ENCODE measurements at regions not wholly inside any gene's neighbourhood (a gene's known extent, or its start where the extent isn't known, plus 50 kb on each side); places are given as distances from the start of the nearest gene placed in this dataset.

DNA sequence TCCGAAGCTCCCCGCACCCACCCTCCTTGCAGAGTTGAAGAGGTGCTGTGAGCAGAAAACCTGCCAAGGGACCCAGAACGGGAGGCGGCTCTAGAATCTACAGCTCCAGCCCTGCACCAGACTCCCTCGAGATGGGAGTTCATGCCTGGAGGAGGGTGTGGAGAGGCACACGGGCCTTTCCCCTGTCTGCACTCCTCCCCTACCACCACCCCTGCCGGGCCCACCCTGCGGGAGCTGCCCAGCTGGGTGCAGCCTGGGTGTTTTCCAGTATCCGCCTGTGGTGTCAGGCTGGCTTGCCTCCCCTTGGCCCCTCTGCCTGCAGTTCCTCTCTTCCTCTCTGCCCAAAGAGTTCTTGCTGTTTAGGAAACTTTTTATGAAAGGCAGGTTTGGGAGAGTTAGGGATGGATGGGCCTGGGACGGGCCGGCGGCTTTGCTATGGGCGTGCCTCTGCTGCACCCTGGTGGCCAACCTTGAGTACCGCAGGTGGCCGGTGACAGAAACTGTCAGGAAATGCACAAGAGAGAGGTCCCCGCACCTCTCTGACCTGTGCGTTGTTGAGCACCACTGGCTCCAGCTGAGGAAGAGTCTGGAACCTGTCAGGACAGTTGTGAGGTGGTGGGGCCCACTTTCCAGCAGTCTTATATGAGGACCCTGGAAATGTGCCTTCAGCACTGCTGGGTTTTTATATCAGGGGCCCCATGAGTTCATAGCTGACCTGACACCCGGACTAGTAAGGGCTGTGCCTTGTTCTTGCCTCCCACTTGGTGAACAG lies 354.1 kb downstream of the SEC14L1 start:
- peak; percentile 88 for DNase-seq (ENCODE audit: low spot score)
- in situ Hi-C loops (cut with MboI; ENCODE audit: low pct_unique_long_range_greater_than_20kb, low sequenced_read_pairs, unreplicated experiment), result loop anchor here (10.0 kb wide), 2 partner anchors 70 to 170 kb away; no protein-coding TSS in a partner anchor
- TF ChIP-seq, protein P1, sequence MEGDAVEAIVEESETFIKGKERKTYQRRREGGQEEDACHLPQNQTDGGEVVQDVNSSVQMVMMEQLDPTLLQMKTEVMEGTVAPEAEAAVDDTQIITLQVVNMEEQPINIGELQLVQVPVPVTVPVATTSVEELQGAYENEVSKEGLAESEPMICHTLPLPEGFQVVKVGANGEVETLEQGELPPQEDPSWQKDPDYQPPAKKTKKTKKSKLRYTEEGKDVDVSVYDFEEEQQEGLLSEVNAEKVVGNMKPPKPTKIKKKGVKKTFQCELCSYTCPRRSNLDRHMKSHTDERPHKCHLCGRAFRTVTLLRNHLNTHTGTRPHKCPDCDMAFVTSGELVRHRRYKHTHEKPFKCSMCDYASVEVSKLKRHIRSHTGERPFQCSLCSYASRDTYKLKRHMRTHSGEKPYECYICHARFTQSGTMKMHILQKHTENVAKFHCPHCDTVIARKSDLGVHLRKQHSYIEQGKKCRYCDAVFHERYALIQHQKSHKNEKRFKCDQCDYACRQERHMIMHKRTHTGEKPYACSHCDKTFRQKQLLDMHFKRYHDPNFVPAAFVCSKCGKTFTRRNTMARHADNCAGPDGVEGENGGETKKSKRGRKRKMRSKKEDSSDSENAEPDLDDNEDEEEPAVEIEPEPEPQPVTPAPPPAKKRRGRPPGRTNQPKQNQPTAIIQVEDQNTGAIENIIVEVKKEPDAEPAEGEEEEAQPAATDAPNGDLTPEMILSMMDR (IDR thresholded peaks at IDR 0.05; ENCODE audit: extremely low read depth, insufficient read depth, missing control alignments), result peak; percentile 87

DNA sequence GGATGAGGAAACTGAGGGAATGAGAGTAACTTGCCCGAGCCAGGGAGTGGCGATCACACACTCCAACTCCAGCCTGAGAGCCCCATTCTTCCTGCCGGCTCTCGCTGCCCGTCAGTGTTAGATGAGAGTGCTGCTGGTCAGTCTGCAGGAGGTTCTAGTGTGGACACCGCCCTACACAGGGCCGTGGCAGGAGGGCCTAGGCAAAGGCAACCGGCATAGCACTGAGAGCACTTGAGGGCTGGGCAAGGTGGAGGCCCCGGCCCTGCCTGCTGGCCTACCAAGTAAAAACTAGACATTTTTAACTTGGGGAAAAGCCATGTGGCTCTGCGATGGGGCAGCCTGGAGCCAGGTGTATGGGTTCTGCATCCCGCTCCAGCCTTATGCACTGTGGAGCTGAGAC lies 354.8 kb downstream of the SEC14L1 start:
- DNase-seq (ENCODE audit: low spot score), result no peak
- in situ Hi-C loops (cut with MboI; ENCODE audit: low pct_unique_long_range_greater_than_20kb, low sequenced_read_pairs, unreplicated experiment), result loop anchor here (10.0 kb wide), 2 partner anchors 71 to 171 kb away; no protein-coding TSS in a partner anchor
- TF ChIP-seq, protein P1 (IDR thresholded peaks at IDR 0.05; ENCODE audit: extremely low read depth, insufficient read depth, missing control alignments), result no peak

DNA sequence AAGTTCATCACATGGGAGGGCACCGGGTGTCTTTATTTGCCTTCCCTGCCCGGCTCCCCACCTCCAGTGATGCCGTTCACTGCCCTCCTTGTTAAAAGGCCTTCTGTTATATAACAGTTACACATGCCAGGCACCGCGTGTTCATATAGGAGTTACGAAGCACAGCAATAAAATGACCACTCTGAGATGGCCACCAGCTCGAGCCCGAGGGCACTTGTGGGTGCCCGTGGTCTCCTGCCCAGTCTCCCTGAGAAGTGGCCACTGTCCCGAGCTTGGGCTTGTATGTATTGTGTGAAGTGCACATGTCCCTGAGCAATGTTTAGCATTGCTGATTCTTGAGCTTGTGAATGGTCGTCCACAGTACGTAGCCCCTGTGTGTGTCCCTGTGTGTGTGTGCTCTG lies 355.6 kb downstream of the SEC14L1 start:
- no peak for DNase-seq (ENCODE audit: low spot score)
- in situ Hi-C loops (cut with MboI; ENCODE audit: low pct_unique_long_range_greater_than_20kb, low sequenced_read_pairs, unreplicated experiment), result loop anchor here (10.0 kb wide), 2 partner anchors 72 to 172 kb away; no protein-coding TSS in a partner anchor

GRCh38 chr17:77496831-77497577 lies 356.2 kb downstream of the SEC14L1 start:
- TF ChIP-seq, protein P1 (IDR thresholded peaks at IDR 0.05; ENCODE audit: extremely low read depth, insufficient read depth, missing control alignments), result no peak
- DNase-seq (ENCODE audit: low spot score), result no peak
- in situ Hi-C loops (cut with MboI; ENCODE audit: low pct_unique_long_range_greater_than_20kb, low sequenced_read_pairs, unreplicated experiment), result loop anchor here (10.0 kb wide), 2 partner anchors 72 to 172 kb away; no protein-coding TSS in a partner anchor

More for the DNA sequence above, 355.6 kb downstream of the SEC14L1 start:
- TF ChIP-seq, protein P1 (IDR thresholded peaks at IDR 0.05; ENCODE audit: extremely low read depth, insufficient read depth, missing control alignments), result no peak

DNA sequence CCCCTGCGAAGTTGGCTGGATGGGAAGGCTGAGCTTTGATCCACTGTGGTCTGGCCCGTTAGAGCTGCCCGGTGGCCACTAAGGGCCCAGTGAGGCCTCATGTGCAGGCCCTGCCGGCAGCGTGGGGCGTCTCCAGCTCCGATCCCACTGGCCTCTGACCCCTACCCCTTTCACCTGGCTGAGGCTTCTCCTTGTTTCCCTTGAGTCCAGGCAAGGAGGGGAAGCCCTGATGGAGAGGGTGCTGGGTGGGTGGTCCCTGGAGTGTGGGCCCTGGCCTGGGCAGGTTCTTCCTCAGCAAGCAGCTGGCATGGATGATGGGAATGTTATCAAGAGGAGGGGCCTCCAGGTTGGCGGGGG lies 356.8 kb downstream of the SEC14L1 start:
- DNase-seq (ENCODE audit: low spot score), result no peak
- in situ Hi-C loops (cut with MboI; ENCODE audit: low pct_unique_long_range_greater_than_20kb, low sequenced_read_pairs, unreplicated experiment), result loop anchor here (10.0 kb wide), 2 partner anchors 73 to 173 kb away; no protein-coding TSS in a partner anchor
- TF ChIP-seq, protein P1 (IDR thresholded peaks at IDR 0.05; ENCODE audit: extremely low read depth, insufficient read depth, missing control alignments), result no peak

GRCh38 chr17:77498091-77498741 lies 357.4 kb downstream of the SEC14L1 start:
- in situ Hi-C loops (cut with MboI; ENCODE audit: low pct_unique_long_range_greater_than_20kb, low sequenced_read_pairs, unreplicated experiment), result loop anchor here (10.0 kb wide), 2 partner anchors 73 to 173 kb away; no protein-coding TSS in a partner anchor
- DNase-seq (ENCODE audit: low spot score), result no peak

More at GRCh38 chr17:77498091-77498741, 357.4 kb downstream of the SEC14L1 start:
- TF ChIP-seq, protein P1 (IDR thresholded peaks at IDR 0.05; ENCODE audit: extremely low read depth, insufficient read depth, missing control alignments), result no peak

Data from GM13977 (cell line).